IMR-90 (cell line): ENCODE measurements at regions not wholly inside any gene's neighbourhood (a gene's known extent, or its start where the extent isn't known, plus 50 kb on each side); places are given as distances from the start of the nearest gene placed in this dataset.
"Not testable (repeated sequence)": the region's sequence is repeated elsewhere in the genome, so short reads cannot be mapped to it uniquely, and the experiment has no call there.

Experiments used
- BHLHE40 ChIP-seq: fragments of 150-350 bp; IDR thresholded peaks from 2 replicates; pipeline ENCODE4 v1.6.1; 2016; ENCODE audit warnings: mild to moderate bottlenecking, low read depth, low read length
- CTCF ChIP-seq: conservative IDR thresholded peaks from 2 replicates; pipeline ENCODE4 v1.5.1; 2012; ENCODE audit warnings: mild to moderate bottlenecking, low read depth, low read length, improper control_type of control experiment
- FOS ChIP-seq: fragments of 150-350 bp; IDR thresholded peaks from 2 replicates; pipeline ENCODE4 v1.6.1; 2016; ENCODE audit warnings: low read depth, low read length
- MAZ ChIP-seq: IDR thresholded peaks from 2 replicates; pipeline ENCODE4 v1.6.1; 2012; ENCODE audit warnings: low read depth, mild to moderate bottlenecking, low read length, improper control_type of control experiment, moderate library complexity, borderline replicate concordance
- MXI1 ChIP-seq: IDR thresholded peaks from 2 replicates; pipeline ENCODE4 v1.6.1; 2012; ENCODE audit warnings: low read depth, mild to moderate bottlenecking, low read length, moderate library complexity, borderline replicate concordance
- POLR2A ChIP-seq: IDR thresholded peaks from 2 replicates; pipeline ENCODE4 v1.6.1; 2012; ENCODE audit warnings: mild to moderate bottlenecking, low read depth, low read length
- RCOR1 ChIP-seq: IDR thresholded peaks from 2 replicates; pipeline ENCODE4 v1.6.1; 2012; ENCODE audit warnings: mild to moderate bottlenecking, low read length, improper control_type of control experiment; ENCODE audit not compliant: insufficient replicate concordance
- USF2 ChIP-seq: fragments of 150-350 bp; IDR thresholded peaks from 2 replicates; pipeline ENCODE4 v1.6.1; 2017; ENCODE audit warnings: mild to moderate bottlenecking, antibody characterized with exemption, low read length, low read depth

- TF ChIP-seq CTCF, FOS, MAZ, RCOR1, BHLHE40, USF2, POLR2A, MXI1: not testable (repeated sequence)
These were observed 305.8 kb downstream of the REEP3 start for GRCh38 chr10:63827018-63827417.
